ENCODE measurements at regions not wholly inside any gene's neighbourhood (a gene's known extent, or its start where the extent isn't known, plus 50 kb on each side); places are given as distances from the start of the nearest gene placed in this dataset.

DNA sequence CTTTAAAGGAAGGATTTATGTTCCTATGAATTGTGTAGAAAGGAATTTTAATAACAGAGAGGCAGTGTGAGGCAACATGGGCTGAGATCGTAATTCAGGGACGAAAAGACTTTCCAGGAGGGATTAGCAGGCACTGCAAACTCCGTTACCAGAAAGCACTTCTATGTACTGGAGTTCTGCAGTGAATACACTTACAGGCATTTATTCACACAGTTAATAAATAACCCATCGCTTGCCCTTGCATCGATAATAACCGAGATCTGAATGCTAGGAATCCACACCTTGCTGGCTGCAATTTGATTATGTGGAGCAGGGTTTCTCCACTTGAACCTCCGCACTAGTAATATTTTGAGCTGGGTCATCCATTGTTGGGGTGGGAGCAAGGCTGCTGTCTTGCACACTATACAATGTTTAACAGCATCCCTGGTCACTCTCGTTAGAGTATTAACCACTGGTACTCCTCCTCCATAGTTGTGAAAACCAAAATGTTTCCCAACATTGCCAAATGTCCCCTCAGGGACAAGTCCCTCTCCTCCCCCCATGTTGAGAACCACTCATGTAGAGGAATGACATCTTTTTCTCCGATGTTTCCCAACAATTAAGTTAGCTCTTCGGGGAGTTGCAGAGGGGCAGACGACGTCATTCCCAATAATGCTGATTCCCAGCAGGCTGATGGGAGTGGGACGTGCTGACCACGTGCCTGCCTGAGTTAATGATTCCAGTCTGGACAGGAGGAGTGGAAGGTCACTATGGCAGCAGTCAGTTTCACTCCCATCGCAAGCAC, 99.5 kb downstream of the SNX19 start:
- no peak for TF ChIP-seq GATA3 (IDR thresholded peaks at IDR 0.05; ENCODE audit: low read depth, low read length)
- TF ChIP-seq GATA2 (IDR thresholded peaks at IDR 0.05; ENCODE audit: low read depth, low read length) = no peak

Data from SH-SY5Y (cell line).